Stimulated activated CD4-positive, alpha-beta T cell treated with anti-CD3 and anti-CD28 coated beads, Interleukin-15, amount 100 ng/mL, for 24 hours (primary cell): ENCODE measurements at regions not wholly inside any gene's neighbourhood (a gene's known extent, or its start where the extent isn't known, plus 50 kb on each side); places are given as distances from the start of the nearest gene placed in this dataset.
"Not testable (repeated sequence)": the region's sequence is repeated elsewhere in the genome, so short reads cannot be mapped to it uniquely, and the experiment has no call there.

ENCODE experiments used
- DNase-seq: peaks from one replicate; pipeline ENCODE4 v3.0.0-alpha.2; 2020

DNA sequence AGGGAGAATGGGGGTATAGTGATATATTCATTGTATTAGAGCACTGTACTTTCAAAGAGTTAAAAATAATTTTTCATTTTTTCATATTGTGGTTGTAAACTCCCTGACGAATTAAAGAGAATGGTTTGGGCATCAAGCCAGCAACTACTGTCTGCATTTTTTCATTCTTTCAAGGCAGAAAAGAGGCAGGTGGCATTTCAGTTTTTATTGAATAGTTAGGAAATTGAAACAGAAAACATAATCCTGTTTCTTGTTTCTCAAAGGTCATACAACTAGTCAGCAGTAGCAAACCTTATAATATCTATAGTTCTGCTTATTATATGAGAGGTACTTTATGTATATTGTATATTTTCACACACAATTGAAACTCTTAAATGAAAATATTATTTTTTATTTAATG, 303.9 kb upstream of the KCND2 start:
- DNase-seq, result no peak

DNA sequence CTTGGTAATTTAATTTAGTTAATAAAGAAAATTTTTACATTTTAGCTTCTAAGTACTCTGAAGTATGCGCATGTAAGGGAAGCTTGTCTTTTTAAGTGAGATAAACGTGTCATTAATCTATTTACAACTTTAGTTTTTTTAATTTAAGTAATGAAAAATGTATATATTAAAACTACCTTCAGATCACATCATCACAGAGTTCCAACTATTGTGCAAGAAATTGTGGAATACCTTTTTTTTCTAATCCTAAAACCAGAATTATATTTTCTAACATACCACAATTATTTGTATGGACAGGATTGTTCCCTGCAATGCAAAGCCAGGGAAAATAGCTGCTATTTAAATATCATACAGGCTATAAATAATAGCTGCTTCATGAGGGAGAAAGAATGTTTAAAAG, 303.2 kb upstream of the KCND2 start:
- no peak for DNase-seq

DNA sequence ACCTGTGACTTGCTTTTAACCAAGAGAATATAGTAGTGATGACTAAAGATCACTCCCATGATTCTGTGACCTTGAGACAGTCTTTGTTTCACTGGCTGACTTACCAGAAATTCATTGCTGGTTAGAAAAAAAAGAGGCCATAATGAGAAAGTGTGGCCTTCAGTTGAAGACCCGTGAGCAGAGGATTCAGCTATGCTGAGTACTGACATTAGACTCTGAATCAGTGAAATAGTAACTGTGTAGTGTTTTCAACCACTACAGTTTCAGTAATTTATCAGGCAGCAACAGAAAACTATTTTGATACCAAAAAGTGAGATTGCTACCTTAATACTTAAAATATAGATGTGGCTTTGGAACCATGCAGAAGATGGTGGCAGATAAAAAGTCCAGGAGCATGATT, 298.0 kb upstream of the KCND2 start:
- no peak for DNase-seq

DNA sequence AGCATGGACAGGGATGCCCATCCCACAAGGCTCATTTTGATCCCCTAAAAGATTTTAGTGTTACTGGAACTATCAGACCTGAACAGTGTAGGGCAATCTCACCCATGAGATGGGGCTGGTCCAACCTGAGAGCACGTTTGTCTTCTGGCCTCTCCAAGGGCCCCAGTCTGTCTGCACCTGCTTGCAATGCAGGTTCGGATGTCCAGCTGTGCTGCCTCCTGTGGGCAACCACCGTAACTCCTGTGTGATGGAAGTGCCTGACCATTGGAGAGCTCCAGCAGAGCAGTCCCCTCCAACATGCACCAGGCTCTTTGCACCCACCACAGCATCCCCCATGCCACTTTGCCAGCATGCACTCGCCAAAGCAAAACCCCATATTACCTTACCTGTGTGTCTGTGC, 290.1 kb upstream of the KCND2 start:
- no peak for DNase-seq

DNA sequence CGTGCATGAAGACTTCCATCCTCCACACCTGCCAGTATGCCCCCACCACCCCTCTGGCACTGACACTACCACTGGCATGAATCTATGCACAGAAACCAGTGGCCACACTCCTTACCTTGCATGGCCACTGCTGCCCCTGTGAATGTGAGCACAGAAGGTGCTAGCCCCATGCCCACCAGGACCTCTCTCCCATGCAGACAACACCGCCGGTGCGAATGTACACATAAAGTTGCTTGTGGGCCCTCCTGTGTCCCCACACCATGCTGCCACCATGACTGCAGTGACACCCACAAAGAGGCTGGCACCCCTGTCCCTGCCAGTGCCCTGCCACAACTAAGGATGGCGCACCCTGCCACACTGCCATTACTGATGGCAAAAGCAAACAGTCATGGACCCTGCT, 289.5 kb upstream of the KCND2 start:
- no peak for DNase-seq

DNA sequence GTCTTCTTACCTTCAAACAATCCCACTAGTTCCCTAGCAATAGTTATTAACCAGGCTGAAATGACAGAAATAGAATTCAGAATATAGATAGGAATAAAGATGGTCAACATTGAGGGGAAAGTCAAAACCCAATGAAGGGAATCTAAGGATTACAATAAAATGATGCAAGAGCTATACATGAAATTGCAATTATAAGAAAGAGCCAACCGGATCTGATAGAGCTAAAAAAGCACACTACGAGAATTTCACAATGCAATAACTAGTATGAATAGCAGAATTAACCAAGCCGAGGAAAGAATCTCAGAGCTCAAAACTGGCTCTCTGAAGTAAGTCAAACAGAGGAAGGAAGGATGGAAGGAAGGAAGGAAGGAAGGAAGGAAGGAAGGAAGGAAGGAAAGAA, 288.7 kb upstream of the KCND2 start:
- no peak for DNase-seq

DNA sequence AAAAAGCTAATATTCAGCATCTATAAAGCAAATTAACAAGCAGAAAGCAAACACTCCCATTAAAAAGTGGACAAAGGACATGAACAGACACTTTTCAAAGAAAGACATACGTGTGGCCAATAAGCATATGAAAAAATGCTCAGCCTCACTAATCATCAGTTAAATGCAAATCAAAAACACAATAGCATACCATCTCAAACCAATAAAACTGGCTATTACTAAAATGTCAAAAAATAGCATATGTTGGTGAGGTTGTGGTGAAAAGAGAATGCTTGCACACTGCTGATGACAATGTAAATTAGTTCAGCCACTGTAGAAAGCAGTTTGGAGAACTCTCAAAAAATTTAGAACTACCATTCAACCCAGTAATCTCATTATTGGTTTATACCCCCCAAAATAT, 284.6 kb upstream of the KCND2 start:
- DNase-seq, result no peak

DNA sequence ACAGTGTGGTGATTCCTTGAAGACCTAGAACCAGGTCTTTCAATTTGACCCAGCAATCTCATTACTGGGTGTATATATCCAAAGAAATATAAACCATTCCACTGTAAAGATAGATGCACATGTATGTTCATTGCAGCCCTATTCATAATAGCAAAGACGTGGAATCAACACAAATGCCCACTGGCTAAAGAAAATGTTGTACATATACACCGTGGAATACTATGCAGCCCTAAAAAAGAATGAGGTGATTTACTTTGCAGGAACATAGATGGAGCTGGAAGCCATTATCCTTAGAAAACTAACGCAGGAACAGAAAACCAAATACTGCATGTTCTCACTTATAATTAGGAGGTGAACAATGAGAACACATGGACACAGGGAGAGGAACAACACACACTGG, 278.0 kb upstream of the KCND2 start:
- no peak for DNase-seq

DNA sequence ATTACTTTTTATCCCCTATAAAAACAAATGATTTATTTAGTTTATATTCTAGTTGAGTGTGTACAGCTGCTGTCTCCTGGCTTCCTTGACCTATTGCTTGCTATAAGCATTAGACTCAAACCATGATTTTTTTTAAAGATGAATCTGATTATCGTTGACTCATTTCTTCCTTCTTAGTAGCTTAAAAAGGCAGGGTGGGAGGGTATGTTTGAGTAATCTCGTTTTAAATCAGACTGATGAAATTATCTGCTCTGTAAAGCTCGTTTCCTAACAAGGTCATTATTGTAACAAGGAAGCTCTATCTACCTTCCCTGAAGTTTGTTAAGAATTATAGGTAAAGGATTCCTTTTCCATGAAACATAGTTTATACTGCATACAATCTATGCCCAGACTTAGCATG, 276.3 kb upstream of the KCND2 start:
- DNase-seq, result no peak

DNA sequence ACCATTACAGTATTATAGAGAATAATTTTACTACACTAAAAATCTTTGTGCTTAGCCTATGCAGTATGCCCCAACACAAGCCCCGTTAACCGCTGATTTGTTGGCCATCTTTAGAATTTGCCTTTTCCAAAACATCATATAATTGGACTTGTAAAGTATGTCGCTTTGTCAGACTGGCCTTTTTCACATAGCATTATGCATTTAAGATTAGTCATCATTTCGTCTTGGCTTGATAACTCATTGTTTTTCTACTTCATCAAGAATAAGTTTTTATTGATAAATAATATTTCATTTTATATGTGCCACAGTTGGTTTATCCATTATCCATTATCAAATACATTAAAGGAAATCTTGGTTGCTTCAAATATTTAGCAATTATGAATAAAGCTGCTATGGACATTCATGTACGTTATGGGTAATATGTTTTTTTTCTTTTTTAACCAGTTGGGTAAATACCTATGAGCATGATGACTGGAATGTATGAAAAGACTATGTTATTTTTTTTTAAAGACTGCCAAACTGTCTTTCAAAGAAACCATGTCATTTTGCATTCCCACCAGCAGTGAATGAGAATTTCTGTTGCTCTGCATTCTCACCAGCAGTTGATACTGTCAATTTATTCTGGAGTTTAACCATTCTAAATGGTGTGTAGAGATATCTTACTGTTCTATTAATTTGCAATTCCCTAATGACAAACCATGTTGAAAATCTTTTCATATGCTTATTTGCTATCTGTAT, 273.1 kb upstream of the KCND2 start:
- DNase-seq, result no peak

DNA sequence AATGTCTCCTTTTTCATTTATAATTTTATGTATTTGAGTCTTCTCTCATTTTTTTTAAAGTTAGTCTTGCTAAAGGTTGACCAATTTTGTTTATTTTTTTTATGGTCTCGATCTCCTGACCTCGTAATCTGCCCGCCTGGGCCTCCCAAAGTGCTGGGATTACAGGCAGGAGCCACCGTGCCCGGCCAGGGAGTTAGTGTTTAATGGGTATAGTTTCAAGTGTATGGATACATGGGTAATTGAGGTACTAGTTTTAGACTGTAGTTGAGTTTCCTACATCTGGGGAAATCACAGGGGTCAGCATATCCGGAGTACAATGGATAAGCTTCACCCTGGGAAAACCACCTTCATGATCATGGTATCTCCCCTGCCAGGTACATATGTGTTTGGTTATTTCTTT, 267.3 kb upstream of the KCND2 start:
- no peak for DNase-seq

DNA sequence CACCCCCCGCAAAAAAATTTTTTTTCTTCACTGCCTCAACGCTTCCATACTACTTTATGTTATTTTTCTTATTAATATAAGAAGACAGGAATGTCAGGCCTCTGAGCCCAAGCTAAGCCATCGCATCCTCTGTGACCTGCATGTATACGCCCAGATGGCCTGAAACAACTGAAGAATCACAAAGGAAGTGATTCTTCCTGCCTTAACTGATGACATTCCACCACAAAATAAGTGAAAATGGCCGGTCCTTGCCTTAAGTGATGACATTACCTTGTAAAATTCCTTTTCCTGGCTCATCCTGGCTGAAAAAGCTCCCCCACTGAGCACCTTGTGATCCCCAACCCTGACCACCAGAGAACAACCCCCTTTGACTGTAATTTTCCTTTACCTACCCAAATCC, 258.7 kb upstream of the KCND2 start:
- not testable (repeated sequence) for DNase-seq

DNA sequence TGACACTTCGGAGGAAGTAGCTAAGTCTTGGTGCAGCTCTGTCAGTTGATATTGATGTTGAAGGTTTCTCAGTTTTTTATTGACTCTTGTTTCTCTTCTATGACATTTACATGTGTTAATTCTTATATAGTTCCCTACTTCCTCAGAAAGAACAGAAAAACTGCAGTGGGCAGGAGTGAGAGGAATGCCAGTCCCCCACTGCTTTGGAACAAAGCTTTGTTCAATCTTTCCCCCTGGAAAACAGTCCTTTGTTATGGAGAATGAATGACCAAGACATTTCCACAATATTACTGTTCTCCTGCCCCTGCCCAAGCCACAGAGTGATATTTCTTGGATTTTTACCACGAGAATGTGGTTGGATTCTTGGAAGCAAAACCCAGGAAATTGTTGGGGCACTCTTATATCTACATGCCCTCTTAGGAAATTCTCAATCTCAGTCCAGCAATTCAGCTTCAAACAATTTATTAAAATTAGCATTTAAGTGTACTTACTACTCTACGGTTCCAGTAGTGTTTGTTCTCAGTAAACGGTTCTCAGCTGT, 258.0 kb upstream of the KCND2 start:
- no peak for DNase-seq

DNA sequence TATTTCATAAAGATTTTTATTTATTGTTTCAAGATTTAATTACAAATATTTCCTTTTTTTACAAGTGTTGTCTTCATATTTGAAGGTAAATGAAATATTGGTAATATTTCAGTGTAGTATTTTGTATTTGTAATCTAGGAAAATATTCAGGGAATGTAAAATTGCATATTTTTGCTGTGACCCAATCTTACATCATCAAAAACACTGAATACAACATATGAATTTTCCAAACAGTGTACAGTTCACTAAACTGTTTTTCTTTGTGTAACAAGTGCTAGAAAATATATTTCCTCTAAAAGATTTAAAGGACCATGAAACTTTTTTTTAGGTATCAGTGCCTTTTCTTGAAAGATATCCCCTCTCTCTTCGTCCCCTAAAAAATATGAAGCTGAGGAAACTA, 251.9 kb upstream of the KCND2 start:
- DNase-seq, result no peak

DNA sequence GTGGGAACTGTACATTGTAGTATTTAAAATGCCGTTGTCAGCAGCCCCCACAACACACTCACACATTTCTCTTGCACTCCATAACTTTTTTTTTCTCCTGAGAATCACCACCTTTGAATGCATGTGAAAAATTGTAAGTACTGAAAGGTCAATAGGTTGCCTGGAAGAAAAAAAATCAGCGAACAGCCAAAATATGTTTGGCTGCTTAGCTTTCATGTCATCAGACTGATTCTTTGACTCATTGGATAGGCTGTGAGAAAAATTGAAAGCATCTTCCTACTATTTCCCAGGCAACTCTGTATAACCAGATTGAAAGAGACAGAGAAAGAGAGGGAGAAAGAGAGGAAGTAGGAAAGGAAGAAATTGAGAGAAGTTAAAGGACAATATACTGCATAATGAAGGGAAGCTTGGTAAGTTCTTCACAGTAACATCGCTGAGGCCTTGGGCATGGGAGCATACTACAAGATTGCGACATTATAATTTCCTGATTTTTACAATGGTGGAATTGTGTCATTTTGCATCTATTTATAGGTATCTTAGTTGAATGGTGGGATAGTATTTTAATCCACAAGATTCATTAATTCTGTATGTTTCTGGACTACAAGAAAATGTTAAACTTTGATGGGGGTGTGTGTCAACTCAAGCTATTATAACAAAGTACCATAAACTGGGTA, 249.3 kb upstream of the KCND2 start:
- DNase-seq, result no peak

DNA sequence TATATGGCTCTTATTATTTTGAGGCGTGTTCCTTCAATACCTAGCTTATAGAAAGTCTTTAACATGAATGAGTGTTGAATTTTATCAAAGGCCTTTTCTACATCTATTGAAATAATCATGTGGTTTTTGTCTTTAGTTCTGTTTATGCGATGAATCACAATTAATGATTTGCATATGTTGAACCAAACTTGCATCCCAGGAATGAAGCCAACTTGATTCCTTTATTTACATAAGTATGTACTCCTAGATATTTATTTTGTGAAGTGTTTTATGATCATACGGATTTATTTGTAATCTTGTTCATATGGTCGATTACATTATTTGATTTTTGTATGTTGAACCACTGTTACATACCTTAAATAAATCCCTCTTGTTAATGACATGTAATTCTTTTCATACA, 244.3 kb upstream of the KCND2 start:
- DNase-seq, result no peak

DNA sequence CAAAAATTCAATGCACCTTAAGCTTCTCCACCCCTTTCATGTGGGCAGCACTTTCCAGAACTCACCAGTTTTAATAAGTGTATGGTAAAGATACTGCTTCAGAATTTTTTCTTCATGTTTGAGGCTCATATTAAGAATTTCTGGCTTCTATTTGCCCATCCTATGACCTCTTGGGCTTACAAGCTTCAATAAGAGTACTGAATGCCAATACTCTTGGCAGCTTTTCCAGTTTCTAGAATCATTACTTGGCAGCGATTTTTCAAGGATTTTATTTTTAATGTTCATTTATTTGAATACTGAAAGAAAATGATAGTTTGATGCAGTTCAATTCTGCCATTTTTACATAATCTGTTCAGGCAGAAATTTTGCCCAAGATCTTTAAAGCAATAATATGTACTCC, 242.1 kb upstream of the KCND2 start:
- no peak for DNase-seq

DNA sequence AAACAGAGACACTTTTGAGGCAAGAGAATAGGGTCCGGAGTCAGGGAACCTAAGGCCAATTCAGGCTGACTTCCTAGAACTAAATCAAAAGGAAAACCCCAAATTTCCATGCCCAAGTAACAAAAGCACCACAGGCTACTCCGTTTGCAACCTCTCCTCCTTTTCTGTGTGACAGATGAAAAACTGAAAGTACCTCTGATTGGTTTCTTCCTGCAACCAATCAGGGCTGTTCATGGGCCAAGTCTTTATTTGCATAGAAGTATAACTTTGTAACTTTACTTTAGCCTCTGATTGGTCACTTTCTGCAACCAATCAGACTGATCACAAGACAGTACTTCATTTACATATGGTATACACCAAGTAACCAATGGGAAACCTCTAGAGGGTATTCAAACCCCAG, 239.9 kb upstream of the KCND2 start:
- DNase-seq, result no peak

DNA sequence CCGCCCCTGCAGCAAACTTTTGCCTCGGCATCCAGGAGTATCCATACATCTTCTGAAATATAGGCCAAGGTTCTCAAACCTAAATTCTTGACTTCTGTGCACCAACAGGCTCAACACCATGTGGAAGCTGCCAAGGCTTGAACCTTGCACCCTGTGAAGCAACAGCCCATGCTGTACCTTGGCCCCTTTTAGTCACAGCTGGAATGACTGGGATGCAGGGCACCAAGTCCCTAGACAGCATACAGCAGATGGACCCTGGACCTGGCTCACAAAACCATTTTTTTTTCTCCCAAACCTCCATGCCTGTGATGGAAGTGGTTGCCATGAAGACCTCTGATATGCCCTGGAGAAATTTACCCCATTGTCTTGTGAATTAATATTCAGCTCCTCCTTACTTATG, 233.8 kb upstream of the KCND2 start:
- no peak for DNase-seq

DNA sequence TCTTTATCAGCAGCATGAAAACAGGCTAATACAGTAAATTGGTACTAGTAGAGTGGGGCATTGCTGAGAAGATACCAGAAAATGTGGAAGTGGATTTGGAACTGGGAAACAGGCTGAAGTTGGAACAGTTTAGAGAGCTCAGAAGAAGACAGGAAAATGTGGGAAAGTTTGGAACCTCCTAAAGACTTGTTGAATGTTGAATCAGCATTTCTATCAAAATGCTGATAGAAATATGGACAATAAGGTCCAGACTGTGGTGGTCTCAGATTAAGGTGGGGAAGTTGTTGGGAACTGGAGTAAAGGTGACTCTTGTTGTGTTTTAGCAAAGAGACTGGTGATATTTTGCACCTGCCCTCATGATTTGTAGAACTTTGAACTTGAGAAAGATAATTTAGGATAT, 231.2 kb upstream of the KCND2 start:
- no peak for DNase-seq

DNA sequence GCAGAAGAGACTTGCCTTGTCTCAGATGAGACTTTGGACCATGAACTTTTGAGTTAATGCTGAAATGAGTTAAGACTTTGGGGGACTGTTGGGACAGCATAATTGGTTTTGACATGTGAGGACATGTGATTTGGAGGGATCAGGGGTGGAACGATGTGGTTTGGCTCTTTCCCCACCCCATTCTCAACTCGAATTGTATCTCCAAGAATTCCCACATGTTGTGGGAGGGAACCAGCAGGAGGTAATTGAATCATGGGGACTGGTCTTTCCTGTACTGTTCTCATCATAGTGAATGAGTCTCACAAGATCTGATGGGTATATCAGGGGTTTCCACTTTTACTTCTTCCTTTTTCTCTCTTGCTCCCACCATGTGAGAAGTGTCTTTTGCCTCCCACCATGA, 229.7 kb upstream of the KCND2 start:
- no peak for DNase-seq

DNA sequence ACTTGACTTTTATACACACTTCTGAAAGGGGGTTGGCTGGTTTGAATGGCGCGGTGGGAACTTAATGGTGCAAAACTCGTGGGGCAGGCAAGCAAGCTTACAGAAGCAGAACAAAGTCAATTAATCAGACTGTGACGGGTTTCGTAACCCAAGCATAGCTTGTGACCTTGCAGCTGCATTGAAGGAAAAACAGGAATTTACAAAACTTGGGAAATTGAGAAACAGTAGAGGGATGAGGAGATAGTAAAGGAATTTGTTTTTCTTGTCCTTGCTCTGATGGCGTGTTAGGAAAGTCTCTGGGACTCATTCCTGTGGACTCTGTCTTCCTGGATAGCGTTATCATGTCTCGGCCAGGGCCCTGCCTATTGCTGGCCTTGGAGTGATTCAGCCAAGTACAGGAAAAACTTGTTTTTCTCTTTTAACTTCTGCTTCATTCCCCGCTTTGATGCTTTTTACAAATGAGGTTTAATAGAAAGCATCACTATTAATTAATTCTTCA, 220.0 kb upstream of the KCND2 start:
- DNase-seq, result no peak

DNA sequence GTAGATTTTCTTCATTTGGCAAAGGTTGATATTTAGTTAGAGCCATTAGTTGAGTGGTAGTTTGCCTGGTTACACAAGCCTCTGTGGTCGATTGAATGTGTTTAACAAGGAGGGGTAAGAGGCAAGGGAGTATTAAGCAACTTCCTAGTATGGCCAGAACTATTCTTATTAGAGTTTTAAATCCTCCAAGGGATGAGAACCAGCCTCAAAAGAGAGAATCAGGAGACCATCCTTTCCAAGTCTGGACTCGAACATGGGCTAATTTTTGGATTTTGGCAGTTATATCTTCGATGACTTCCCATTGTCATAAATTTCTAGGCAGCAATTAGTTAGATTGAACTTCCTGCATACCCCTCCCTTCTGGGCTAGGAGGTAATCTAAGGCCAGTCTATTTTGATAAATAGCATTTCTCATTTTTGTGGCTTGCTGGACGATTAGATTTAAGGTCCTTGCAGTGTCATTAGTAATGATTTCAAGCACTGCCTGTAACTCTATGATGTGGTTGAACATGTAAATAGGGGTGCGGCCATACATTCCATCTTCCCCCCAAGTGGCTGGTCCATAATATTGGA, 219.5 kb upstream of the KCND2 start:
- no peak for DNase-seq

DNA sequence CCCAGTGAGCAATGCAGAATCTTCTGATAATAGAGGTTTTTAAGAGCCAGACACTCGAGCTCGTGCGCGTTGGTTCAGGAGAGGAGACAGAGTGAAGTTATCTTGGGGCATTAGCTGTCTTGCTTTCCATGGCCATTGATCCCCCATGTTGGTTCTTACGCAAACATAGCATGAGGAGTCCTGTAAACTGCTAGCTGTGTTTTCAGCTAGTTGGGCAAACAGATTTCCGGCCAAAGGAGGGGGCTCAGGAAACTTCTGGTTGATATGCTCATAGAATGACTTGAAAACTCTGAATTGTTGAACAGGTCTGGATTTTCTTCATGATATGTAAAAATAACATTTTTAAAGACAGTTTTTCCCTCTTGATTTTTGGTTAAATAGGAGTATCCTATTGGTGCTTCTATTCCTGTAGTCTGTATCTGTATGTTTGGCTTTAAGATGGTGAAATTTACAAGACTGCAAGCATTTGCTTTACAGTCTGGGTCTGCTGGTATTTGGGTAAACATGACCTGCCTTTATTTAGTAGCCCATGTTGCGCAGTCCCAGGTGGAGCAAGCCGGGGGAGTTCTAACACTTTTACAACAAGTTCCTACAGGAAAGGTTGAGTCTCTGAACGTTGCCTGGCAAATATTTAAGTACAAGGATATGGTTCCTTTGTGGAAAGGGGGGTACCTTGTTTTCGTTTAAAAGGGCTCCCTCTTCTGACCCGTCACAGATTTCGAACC, 218.4 kb upstream of the KCND2 start:
- DNase-seq, result no peak
